ENCODE measurements at regions not wholly inside any gene's neighbourhood (a gene's known extent, or its start where the extent isn't known, plus 50 kb on each side); places are given as distances from the start of the nearest gene placed in this dataset.

- Histone ChIP-seq H3K27me3 (ENCODE audit: control insufficient read depth, insufficient read depth, low read length) (no peaks in the 10 kb centered on the region), H3K36me3 (ENCODE audit: control insufficient read depth, insufficient read depth, low read length) (no peaks in the 10 kb centered on the region), H3K4me3 (ENCODE audit: low read length) (no peak overlapping the region), H3K4me1 (ENCODE audit: control insufficient read depth, insufficient read depth, low read length) (peaks cover 3% of the 10 kb centered on the region; the same call in 1 of the 2 replicates), H3K27ac (ENCODE audit: low read length) (no peak overlapping the region), H3K9me3 (ENCODE audit: control insufficient read depth, insufficient read depth, low read length) (no peaks in the 10 kb centered on the region)
- no CpG with 5 or more reads among the region's 2 CpGs for WGBS (ENCODE audit: insufficient coverage, insufficient read length)
- no peak for DNase-seq (ENCODE audit: low read depth, low spot score)
These were observed 527.7 kb downstream of the TNS1 start for GRCh38 chr2:217475101-217475500.

- Histone ChIP-seq H3K4me1 (ENCODE audit: control insufficient read depth, insufficient read depth, low read length) (no peaks in the 10 kb centered on the region), H3K36me3 (ENCODE audit: control insufficient read depth, insufficient read depth, low read length) (no peaks in the 10 kb centered on the region), H3K27me3 (ENCODE audit: control insufficient read depth, insufficient read depth, low read length) (no peaks in the 10 kb centered on the region), H3K27ac (ENCODE audit: low read length) (no peak overlapping the region), H3K9me3 (ENCODE audit: control insufficient read depth, insufficient read depth, low read length) (no peaks in the 10 kb centered on the region), H3K4me3 (ENCODE audit: low read length) (no peak overlapping the region)
- WGBS (ENCODE audit: insufficient coverage, insufficient read length): no CpG with 5 or more reads among the region's 1 CpG
- DNase-seq (ENCODE audit: low read depth, low spot score): no peak
These were observed 531.5 kb downstream of the TNS1 start for GRCh38 chr2:217471319-217471718.

- no peak for DNase-seq (ENCODE audit: low read depth, low spot score)
- Histone ChIP-seq H3K36me3 (ENCODE audit: control insufficient read depth, insufficient read depth, low read length) (no peaks in the 10 kb centered on the region), H3K4me3 (ENCODE audit: low read length) (no peak overlapping the region), H3K4me1 (ENCODE audit: control insufficient read depth, insufficient read depth, low read length) (no peaks in the 10 kb centered on the region), H3K27me3 (ENCODE audit: control insufficient read depth, insufficient read depth, low read length) (no peaks in the 10 kb centered on the region), H3K27ac (ENCODE audit: low read length) (no peak overlapping the region), H3K9me3 (ENCODE audit: control insufficient read depth, insufficient read depth, low read length) (no peaks in the 10 kb centered on the region)
- WGBS (ENCODE audit: insufficient coverage, insufficient read length): no CpG with 5 or more reads among the region's 2 CpGs
These were observed 533.5 kb downstream of the TNS1 start for GRCh38 chr2:217469203-217469810.

- DNase-seq (ENCODE audit: low read depth, low spot score): no peak
- Histone ChIP-seq H3K9me3 (ENCODE audit: control insufficient read depth, insufficient read depth, low read length) (no peaks in the 10 kb centered on the region), H3K36me3 (ENCODE audit: control insufficient read depth, insufficient read depth, low read length) (no peaks in the 10 kb centered on the region), H3K27ac (ENCODE audit: low read length) (no peak overlapping the region), H3K4me1 (ENCODE audit: control insufficient read depth, insufficient read depth, low read length) (no peaks in the 10 kb centered on the region), H3K27me3 (ENCODE audit: control insufficient read depth, insufficient read depth, low read length) (no peaks in the 10 kb centered on the region), H3K4me3 (ENCODE audit: low read length) (no peak overlapping the region)
- no CpG with 5 or more reads among the region's 2 CpGs for WGBS (ENCODE audit: insufficient coverage, insufficient read length)
These were observed 534.6 kb downstream of the TNS1 start for GRCh38 chr2:217468042-217468830.

- H3K9me3 ChIP-seq (ENCODE audit: control insufficient read depth, insufficient read depth, low read length): no peaks in the 10 kb centered on the region
- no peak overlapping the region for H3K27ac ChIP-seq (ENCODE audit: low read length)
- no peaks in the 10 kb centered on the region for H3K27me3 ChIP-seq (ENCODE audit: control insufficient read depth, insufficient read depth, low read length)
- no peak overlapping the region for H3K4me3 ChIP-seq (ENCODE audit: low read length)
- no CpG with 5 or more reads among the region's 8 CpGs for WGBS (ENCODE audit: insufficient coverage, insufficient read length)
- no peaks in the 10 kb centered on the region for H3K4me1 ChIP-seq (ENCODE audit: control insufficient read depth, insufficient read depth, low read length)
- no peaks in the 10 kb centered on the region for H3K36me3 ChIP-seq (ENCODE audit: control insufficient read depth, insufficient read depth, low read length)
- DNase-seq (ENCODE audit: low read depth, low spot score): no peak
These were observed 535.5 kb downstream of the TNS1 start for GRCh38 chr2:217467331-217467730.

GRCh38 chr2:217466805-217467204 is 536.0 kb downstream of the TNS1 start:
- Histone ChIP-seq H3K9me3 (ENCODE audit: control insufficient read depth, insufficient read depth, low read length) (no peaks in the 10 kb centered on the region), H3K4me1 (ENCODE audit: control insufficient read depth, insufficient read depth, low read length) (no peaks in the 10 kb centered on the region), H3K27me3 (ENCODE audit: control insufficient read depth, insufficient read depth, low read length) (no peaks in the 10 kb centered on the region), H3K27ac (ENCODE audit: low read length) (no peak overlapping the region), H3K4me3 (ENCODE audit: low read length) (no peak overlapping the region), H3K36me3 (ENCODE audit: control insufficient read depth, insufficient read depth, low read length) (no peaks in the 10 kb centered on the region)
- no CpG with 5 or more reads among the region's 5 CpGs for WGBS (ENCODE audit: insufficient coverage, insufficient read length)
- no peak for DNase-seq (ENCODE audit: low read depth, low spot score)

GRCh38 chr2:217466104-217466503 is 536.7 kb downstream of the TNS1 start:
- H3K27me3 ChIP-seq (ENCODE audit: control insufficient read depth, insufficient read depth, low read length): no peaks in the 10 kb centered on the region
- H3K4me3 ChIP-seq (ENCODE audit: low read length): no peak overlapping the region
- H3K9me3 ChIP-seq (ENCODE audit: control insufficient read depth, insufficient read depth, low read length): no peaks in the 10 kb centered on the region
- H3K4me1 ChIP-seq (ENCODE audit: control insufficient read depth, insufficient read depth, low read length): no peaks in the 10 kb centered on the region
- no CpG with 5 or more reads among the region's 4 CpGs for WGBS (ENCODE audit: insufficient coverage, insufficient read length)
- no peak for DNase-seq (ENCODE audit: low read depth, low spot score)
- no peaks in the 10 kb centered on the region for H3K36me3 ChIP-seq (ENCODE audit: control insufficient read depth, insufficient read depth, low read length)
- no peak overlapping the region for H3K27ac ChIP-seq (ENCODE audit: low read length)

- no peak overlapping the region for H3K4me3 ChIP-seq (ENCODE audit: low read length)
- H3K27ac ChIP-seq (ENCODE audit: low read length): no peak overlapping the region
- no peaks in the 10 kb centered on the region for H3K4me1 ChIP-seq (ENCODE audit: control insufficient read depth, insufficient read depth, low read length)
- no peak for DNase-seq (ENCODE audit: low read depth, low spot score)
- H3K9me3 ChIP-seq (ENCODE audit: control insufficient read depth, insufficient read depth, low read length): no peaks in the 10 kb centered on the region
- H3K27me3 ChIP-seq (ENCODE audit: control insufficient read depth, insufficient read depth, low read length): no peaks in the 10 kb centered on the region
- no peaks in the 10 kb centered on the region for H3K36me3 ChIP-seq (ENCODE audit: control insufficient read depth, insufficient read depth, low read length)
- WGBS (ENCODE audit: insufficient coverage, insufficient read length): no CpG with 5 or more reads among the region's 2 CpGs
These were observed 537.7 kb downstream of the TNS1 start for GRCh38 chr2:217465100-217465499.

GRCh38 chr2:217463402-217464075 is 539.3 kb downstream of the TNS1 start:
- Histone ChIP-seq H3K27me3 (ENCODE audit: control insufficient read depth, insufficient read depth, low read length) (no peaks in the 10 kb centered on the region), H3K9me3 (ENCODE audit: control insufficient read depth, insufficient read depth, low read length) (no peaks in the 10 kb centered on the region), H3K36me3 (ENCODE audit: control insufficient read depth, insufficient read depth, low read length) (no peaks in the 10 kb centered on the region), H3K27ac (ENCODE audit: low read length) (no peak overlapping the region), H3K4me1 (ENCODE audit: control insufficient read depth, insufficient read depth, low read length) (no peaks in the 10 kb centered on the region), H3K4me3 (ENCODE audit: low read length) (no peak overlapping the region)
- no CpG with 5 or more reads among the region's 2 CpGs for WGBS (ENCODE audit: insufficient coverage, insufficient read length)
- no peak for DNase-seq (ENCODE audit: low read depth, low spot score)

GRCh38 chr2:217462121-217462520 is 540.7 kb downstream of the TNS1 start:
- Histone ChIP-seq H3K36me3 (ENCODE audit: control insufficient read depth, insufficient read depth, low read length) (no peaks in the 10 kb centered on the region), H3K27ac (ENCODE audit: low read length) (no peak overlapping the region), H3K27me3 (ENCODE audit: control insufficient read depth, insufficient read depth, low read length) (no peaks in the 10 kb centered on the region), H3K9me3 (ENCODE audit: control insufficient read depth, insufficient read depth, low read length) (no peaks in the 10 kb centered on the region), H3K4me3 (ENCODE audit: low read length) (no peak overlapping the region), H3K4me1 (ENCODE audit: control insufficient read depth, insufficient read depth, low read length) (no peaks in the 10 kb centered on the region)
- DNase-seq (ENCODE audit: low read depth, low spot score): no peak
- WGBS (ENCODE audit: insufficient coverage, insufficient read length): no CpG with 5 or more reads among the region's 2 CpGs
